HepG2 (cell line): ENCODE measurements at regions not wholly inside any gene's neighbourhood (a gene's known extent, or its start where the extent isn't known, plus 50 kb on each side); places are given as distances from the start of the nearest gene placed in this dataset.
A peak's percentile ranks its signal among the peaks of the same experiment; 100 is the strongest.

Source experiments
- ATAC-seq: fragments of 200-7000 bp; cut with Tn5 transposase; 3 replicates; pipeline ENCODE4 v1.9.1; 2020; ENCODE audit warnings: mild to moderate bottlenecking, moderate library complexity
- BruUV-seq: library from RNA; stranded (reverse); fragments of 400-500 nt; replicated peaks from 2 replicates; lab custom pipeline; 2021; lab: Mats Ljungman, UMichigan
- CTCF ChIA-PET: fragments of 300-600 bp; formaldehyde crosslinking; extraction: SDS; loops from one replicate; lab custom pipeline; 2021; ENCODE audit warnings: low total read pairs, inconsistent platforms, low intra/inter-chr PET ratio; lab: Yijun Ruan, JAX
- POLR2A ChIA-PET: fragments of 350-600 bp; sonication (Branson Sonifier 250); formaldehyde crosslinking; loops from one replicate; lab custom pipeline; 2020; ENCODE audit warnings: antibody characterized with exemption, inconsistent platforms; lab: Yijun Ruan, JAX
- DNase-seq: peaks from one replicate; pipeline ENCODE4 v3.0.0-alpha.2; 2015; ENCODE audit warnings: low spot score
- FAIRE-seq: peaks from 3 replicates; lab custom pipeline; 2011; peaks lifted over from hg19 to GRCh38; lab: Jason Lieb, UNC
- H2AFZ ChIP-seq: one replicate; pipeline ENCODE4 v1.6.1; 2011; ENCODE audit warnings: low read length, inconsistent platforms
- H3K27ac ChIP-seq: fragments of 300-600 bp; 3 replicates; pipeline ENCODE4 v1.8.0; 2011; ENCODE audit warnings: mixed run types, mild to moderate bottlenecking, mixed read lengths, low read length, inconsistent platforms; ENCODE audit not compliant: insufficient read depth; ENCODE audit errors: extremely low read length
- H3K27me3 ChIP-seq, 2 experiments: fragments of 200-600 bp in 1 of 2; 2 replicates in 1 of 2; 3 replicates in 1 of 2; pipeline versions ENCODE4 v1.6.0 to v1.8.0; 2011; ENCODE audit warnings: low read length in 2 of 2, mild to moderate bottlenecking in 2 of 2, moderate library complexity in 2 of 2, inconsistent platforms in 1 of 2; ENCODE audit not compliant: insufficient read depth in 2 of 2, control insufficient read depth in 1 of 2
- H3K36me3 ChIP-seq, 2 experiments: fragments of 200-600 bp in 1 of 2; replicated peaks in 1 of 2; 2 replicates in 1 of 2; 3 replicates in 1 of 2; pipeline versions ENCODE4 v1.5.1 to v1.8.0; 2011; ENCODE audit warnings: low read length in 2 of 2, inconsistent platforms in 1 of 2; ENCODE audit not compliant: insufficient read depth in 2 of 2, control insufficient read depth in 1 of 2
- H3K4me1 ChIP-seq: 2 replicates; pipeline ENCODE4 v1.5.1; 2012; ENCODE audit warnings: low read length, inconsistent platforms; ENCODE audit not compliant: insufficient read depth
- H3K4me2 ChIP-seq: 2 replicates; pipeline ENCODE4 v1.6.0; 2011; ENCODE audit warnings: low read depth, low read length, inconsistent platforms
- H3K4me3 ChIP-seq, 3 experiments: fragments of 200-600 bp in 1 of 3; sonication (generic), shearing (Covaris generic) in 1 of 3; replicated peaks in 1 of 3; 2 replicates each; pipeline ENCODE4 v1.5.1; 2011 to 2016; ENCODE audit warnings: low read length in 3 of 3, inconsistent platforms in 2 of 3, low read depth in 2 of 3, mild to moderate bottlenecking in 2 of 3, control low read depth in 1 of 3, mixed read lengths in 1 of 3; ENCODE audit not compliant: insufficient read depth in 1 of 3
- H3K79me2 ChIP-seq: one replicate; pipeline ENCODE4 v1.6.1; 2011; ENCODE audit warnings: low read length, inconsistent platforms; ENCODE audit not compliant: insufficient read depth
- H3K9ac ChIP-seq: 2 replicates; pipeline ENCODE4 v1.6.0; 2011; ENCODE audit warnings: mild to moderate bottlenecking, low read depth, low read length, inconsistent platforms; ENCODE audit not compliant: insufficient read depth
- H3K9me3 ChIP-seq: 2 replicates; pipeline ENCODE4 v1.5.1; 2012; ENCODE audit warnings: mild to moderate bottlenecking, low read length
- H4K20me1 ChIP-seq: 2 replicates; pipeline ENCODE4 v1.6.0; 2011; ENCODE audit warnings: inconsistent platforms, mild to moderate bottlenecking, low read length, moderate library complexity; ENCODE audit not compliant: insufficient read depth
- HMG20B ChIP-seq: conservative IDR thresholded peaks from 2 replicates; pipeline ENCODE4 v1.6.1; 2016; ENCODE audit warnings: missing genetic modification reagents, missing compliant biosample characterization
- KDM2A ChIP-seq: sonication (generic); formaldehyde crosslinking; IDR thresholded peaks from 2 replicates; pipeline ENCODE4 v1.4.0; 2020; ENCODE audit warnings: low read depth, missing genetic modification reagents, borderline replicate concordance
- RNF219 ChIP-seq: sonication (generic); formaldehyde crosslinking; IDR thresholded peaks from 2 replicates; pipeline ENCODE4 v1.5.0; 2020; ENCODE audit warnings: mild to moderate bottlenecking, missing genetic modification reagents
- SNAPC2 ChIP-seq: sonication (generic); formaldehyde crosslinking; IDR thresholded peaks from 2 replicates; pipeline ENCODE4 v1.8.1; 2022; ENCODE audit warnings: mild to moderate bottlenecking, missing genetic modification reagents
- XRCC5 ChIP-seq: fragments of 200-400 bp; formaldehyde crosslinking; optimal IDR thresholded peaks from 2 replicates; pipeline ENCODE3; 2017; ENCODE audit warnings: mild to moderate bottlenecking, low read length
- ZBTB39 ChIP-seq: sonication (generic); formaldehyde crosslinking; IDR thresholded peaks from 2 replicates; pipeline ENCODE4 v1.5.0; 2020; ENCODE audit warnings: missing genetic modification reagents
- ZNF430 ChIP-seq: sonication (generic); formaldehyde crosslinking; IDR thresholded peaks from 2 replicates; pipeline ENCODE4 v1.9.0; 2021; ENCODE audit warnings: mild to moderate bottlenecking, missing genetic modification reagents
- ZNF550 ChIP-seq: sonication (generic); formaldehyde crosslinking; IDR thresholded peaks from 2 replicates; pipeline ENCODE4 v1.4.0; 2020; ENCODE audit warnings: mild to moderate bottlenecking, missing genetic modification reagents, borderline replicate concordance
- ZNF678 ChIP-seq: sonication (generic); formaldehyde crosslinking; IDR thresholded peaks from 2 replicates; pipeline ENCODE4 v1.4.0; 2020; ENCODE audit warnings: mild to moderate bottlenecking, missing genetic modification reagents
- ZNF709 ChIP-seq: sonication (generic); formaldehyde crosslinking; IDR thresholded peaks from 2 replicates; pipeline ENCODE4 v1.5.0; 2020; ENCODE audit warnings: mild to moderate bottlenecking, missing genetic modification reagents
- ZSCAN5A ChIP-seq: sonication (generic); formaldehyde crosslinking; IDR thresholded peaks from 2 replicates; pipeline ENCODE4 v1.8.0; 2022; ENCODE audit warnings: mild to moderate bottlenecking, missing genetic modification reagents, borderline replicate concordance
- WGBS: methylation state at CpG from one replicate; pipeline ENCODE4 v1.1.6; 2017; ENCODE audit warnings: low lambda C conversion rate; 5-methylcytosine and 5-hydroxymethylcytosine counted together
- in situ Hi-C: cut with HindIII; loops from 2 replicates; pipeline ENCODE4 v1.10.0; 2017; ENCODE audit warnings: low pct_unique_long_range_greater_than_20kb; ENCODE audit not compliant: extremely low pct_ligation_motif_present
- intact Hi-C: fragments of 100-400 bp; cut with micrococcal nuclease; formaldehyde crosslinking; loops from one replicate; pipeline ENCODE4 v1.10.0; 2022; ENCODE audit not compliant: unreplicated experiment

GRCh38 chr6:169940481-169941271 lies 189.3 kb downstream of the ERMARD start:
- Histone ChIP-seq H3K79me2 (no peaks in the 10 kb centered on the region), H2AFZ (no peak overlapping the region), H4K20me1 (no peaks in the 10 kb centered on the region), H3K27me3 (peaks cover 18 to 72% of the 10 kb centered on the region in 2 experiments), H3K4me3 (no peak overlapping the region), H3K9ac (no peak overlapping the region), H3K4me2 (no peak overlapping the region), H3K9me3 (no peaks in the 10 kb centered on the region), H3K4me1 (peaks cover 4% of the 10 kb centered on the region; the same call in 1 of the 2 replicates), H3K27ac (no peak overlapping the region), H3K36me3 (no peaks in the 10 kb centered on the region)
- no peak for FAIRE-seq
- ChIA-PET CTCF (no interaction called here), POLR2A (no interaction called here)
- intact Hi-C loops, result no loop called here
- no peak for ATAC-seq
- 36% methylated on average over 21 of the region's 26 CpGs for WGBS
- TF ChIP-seq SNAPC2 (CRISPR knock-in tag), result no peak
- 0 out of 2 replicates have a peak, but pooled peaks have one; percentile 8 for TF ChIP-seq ZNF709 (CRISPR knock-in tag)
- DNase-seq, result no peak
- no TSS peak for BruUV-seq
- in situ Hi-C loops, result no loop called here

GRCh38 chr6:169939554-169940164 lies 188.2 kb downstream of the ERMARD start:
- Histone ChIP-seq H3K79me2 (no peaks in the 10 kb centered on the region), H4K20me1 (no peaks in the 10 kb centered on the region), H3K4me1 (peaks cover 4% of the 10 kb centered on the region; the same call in 1 of the 2 replicates), H3K9me3 (no peaks in the 10 kb centered on the region), H3K9ac (no peak overlapping the region), H3K27ac (no peak overlapping the region), H3K4me2 (no peak overlapping the region), H3K36me3 (no peaks in the 10 kb centered on the region), H2AFZ (no peak overlapping the region), H3K4me3 (no peak overlapping the region), H3K27me3 (peaks cover 25 to 83% of the 10 kb centered on the region in 2 experiments)
- no peak for FAIRE-seq
- ATAC-seq, result no peak
- ChIA-PET CTCF (no interaction called here), POLR2A (no interaction called here)
- in situ Hi-C loops (no loop called here), intact Hi-C loops (no loop called here)
- DNase-seq, result no peak
- 67% methylated on average over 26 of the region's 32 CpGs for WGBS
- BruUV-seq, result no TSS peak
- no peak for TF ChIP-seq KDM2A (CRISPR knock-in tag)
- TF ChIP-seq ZSCAN5A (CRISPR knock-in tag), result no peak
- TF ChIP-seq ZNF430 (CRISPR knock-in tag), result no peak
- TF ChIP-seq RNF219 (CRISPR knock-in tag), result no peak
- TF ChIP-seq XRCC5, result no peak
- TF ChIP-seq HMG20B (CRISPR knock-in tag), result no peak
- TF ChIP-seq ZBTB39, result no peak
- no peak for TF ChIP-seq ZNF550 (CRISPR knock-in tag)
- no peak for TF ChIP-seq ZNF678
